BE2C (cell line): ENCODE measurements at regions not wholly inside any gene's neighbourhood (a gene's known extent, or its start where the extent isn't known, plus 50 kb on each side); places are given as distances from the start of the nearest gene placed in this dataset.
"Not testable (repeated sequence)": the region's sequence is repeated elsewhere in the genome, so short reads cannot be mapped to it uniquely, and the experiment has no call there.

Source experiments
- DNase-seq: peaks from one replicate; pipeline ENCODE4 v3.0.0-alpha.2; 2020
- H3K27me3 ChIP-seq: fragments of 250-450 bp; sonication (Bioruptor Pico); 2 replicates; pipeline ENCODE4 v1.5.1; 2020; ENCODE audit warnings: mild to moderate bottlenecking
- H3K36me3 ChIP-seq: fragments of 250-450 bp; sonication (Bioruptor Pico); 2 replicates; pipeline ENCODE4 v1.5.1; 2020; ENCODE audit warnings: mild to moderate bottlenecking
- H3K4me1 ChIP-seq: fragments of 250-450 bp; sonication (Bioruptor Pico); 2 replicates; pipeline ENCODE4 v1.5.1; 2020
- H3K4me3 ChIP-seq: 2 replicates; pipeline ENCODE4 v1.5.1; 2011; ENCODE audit warnings: low read depth, low read length
- H3K9me3 ChIP-seq: fragments of 250-450 bp; sonication (Bioruptor Pico); 2 replicates; pipeline ENCODE4 v1.5.1; 2020
- CTCF ChIP-seq: IDR thresholded peaks from 2 replicates; pipeline ENCODE4 v1.5.1; 2012; ENCODE audit warnings: mild to moderate bottlenecking, low read depth, low read length

- DNase-seq = no peak
- no peak for TF ChIP-seq CTCF
These were observed 57.6 kb upstream of the ZNF519 start for GRCh38 chr18:14189858-14190257.

GRCh38 chr18:14188751-14189406, 56.6 kb upstream of the ZNF519 start:
- H3K36me3 ChIP-seq, DNase-seq, H3K4me3 ChIP-seq, H3K4me1 ChIP-seq, H3K9me3 ChIP-seq, H3K27me3 ChIP-seq: not testable (repeated sequence)

More at GRCh38 chr18:14189858-14190257, 57.6 kb upstream of the ZNF519 start:
- no peaks in the 10 kb centered on the region for H3K4me1 ChIP-seq
- no peaks in the 10 kb centered on the region for H3K9me3 ChIP-seq
- H3K27me3 ChIP-seq = no peaks in the 10 kb centered on the region
- no peak overlapping the region for H3K4me3 ChIP-seq
- H3K36me3 ChIP-seq = no peaks in the 10 kb centered on the region
